ENCODE measurements at regions not wholly inside any gene's neighbourhood (a gene's known extent, or its start where the extent isn't known, plus 50 kb on each side); places are given as distances from the start of the nearest gene placed in this dataset.

- Histone ChIP-seq H3K9me3 (ENCODE audit: control insufficient read depth in 4 of 4, low read length in 3 of 4) (no peaks in the 10 kb centered on the region), H3K27ac (ENCODE audit: low read depth in 1 of 2, low read length in 2 of 2) (no peak overlapping the region), H3K27me3 (ENCODE audit: control insufficient read depth in 4 of 4, insufficient read depth in 4 of 4, low read length in 3 of 4) (no peaks in the 10 kb centered on the region), H3K36me3 (ENCODE audit: control insufficient read depth in 4 of 4, insufficient read depth in 3 of 4, low read depth in 1 of 4, low read length in 3 of 4) (no peaks in the 10 kb centered on the region), H3K4me3 (ENCODE audit: low read depth in 1 of 3, low read length in 3 of 3) (no peak overlapping the region), H3K4me1 (ENCODE audit: control insufficient read depth in 4 of 4, insufficient read depth in 4 of 4, low read length in 3 of 4) (no peaks in the 10 kb centered on the region), H3K9ac (ENCODE audit: low read depth in 1 of 2, low read length in 2 of 2) (no peak overlapping the region)
- TF ChIP-seq GABPA (IDR thresholded peaks at IDR 0.05 in 1 of 2, conservative IDR thresholded peaks at IDR 0.05 in 1 of 2): no peak
- TF ChIP-seq MAX (IDR thresholded peaks at IDR 0.05): no peak
- no peak for TF ChIP-seq RAD21 (IDR thresholded peaks at IDR 0.05)
- TF ChIP-seq, protein P1, sequence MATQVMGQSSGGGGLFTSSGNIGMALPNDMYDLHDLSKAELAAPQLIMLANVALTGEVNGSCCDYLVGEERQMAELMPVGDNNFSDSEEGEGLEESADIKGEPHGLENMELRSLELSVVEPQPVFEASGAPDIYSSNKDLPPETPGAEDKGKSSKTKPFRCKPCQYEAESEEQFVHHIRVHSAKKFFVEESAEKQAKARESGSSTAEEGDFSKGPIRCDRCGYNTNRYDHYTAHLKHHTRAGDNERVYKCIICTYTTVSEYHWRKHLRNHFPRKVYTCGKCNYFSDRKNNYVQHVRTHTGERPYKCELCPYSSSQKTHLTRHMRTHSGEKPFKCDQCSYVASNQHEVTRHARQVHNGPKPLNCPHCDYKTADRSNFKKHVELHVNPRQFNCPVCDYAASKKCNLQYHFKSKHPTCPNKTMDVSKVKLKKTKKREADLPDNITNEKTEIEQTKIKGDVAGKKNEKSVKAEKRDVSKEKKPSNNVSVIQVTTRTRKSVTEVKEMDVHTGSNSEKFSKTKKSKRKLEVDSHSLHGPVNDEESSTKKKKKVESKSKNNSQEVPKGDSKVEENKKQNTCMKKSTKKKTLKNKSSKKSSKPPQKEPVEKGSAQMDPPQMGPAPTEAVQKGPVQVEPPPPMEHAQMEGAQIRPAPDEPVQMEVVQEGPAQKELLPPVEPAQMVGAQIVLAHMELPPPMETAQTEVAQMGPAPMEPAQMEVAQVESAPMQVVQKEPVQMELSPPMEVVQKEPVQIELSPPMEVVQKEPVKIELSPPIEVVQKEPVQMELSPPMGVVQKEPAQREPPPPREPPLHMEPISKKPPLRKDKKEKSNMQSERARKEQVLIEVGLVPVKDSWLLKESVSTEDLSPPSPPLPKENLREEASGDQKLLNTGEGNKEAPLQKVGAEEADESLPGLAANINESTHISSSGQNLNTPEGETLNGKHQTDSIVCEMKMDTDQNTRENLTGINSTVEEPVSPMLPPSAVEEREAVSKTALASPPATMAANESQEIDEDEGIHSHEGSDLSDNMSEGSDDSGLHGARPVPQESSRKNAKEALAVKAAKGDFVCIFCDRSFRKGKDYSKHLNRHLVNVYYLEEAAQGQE (IDR thresholded peaks at IDR 0.05): no peak
- TF ChIP-seq TAF1 (conservative IDR thresholded peaks at IDR 0.05): no peak
- TF ChIP-seq EGR1 (IDR thresholded peaks at IDR 0.05; ENCODE audit: low read depth in 2 of 2): no peak
- TF ChIP-seq SP1 (IDR thresholded peaks at IDR 0.05): no peak
- TF ChIP-seq JUND (IDR thresholded peaks at IDR 0.05): no peak
- no peak for TF ChIP-seq ATF3 (IDR thresholded peaks at IDR 0.05)
- TF ChIP-seq CTCF (IDR thresholded peaks at IDR 0.05; ENCODE audit: low read depth, low read length, missing input control): no peak
- TF ChIP-seq, protein P2, sequence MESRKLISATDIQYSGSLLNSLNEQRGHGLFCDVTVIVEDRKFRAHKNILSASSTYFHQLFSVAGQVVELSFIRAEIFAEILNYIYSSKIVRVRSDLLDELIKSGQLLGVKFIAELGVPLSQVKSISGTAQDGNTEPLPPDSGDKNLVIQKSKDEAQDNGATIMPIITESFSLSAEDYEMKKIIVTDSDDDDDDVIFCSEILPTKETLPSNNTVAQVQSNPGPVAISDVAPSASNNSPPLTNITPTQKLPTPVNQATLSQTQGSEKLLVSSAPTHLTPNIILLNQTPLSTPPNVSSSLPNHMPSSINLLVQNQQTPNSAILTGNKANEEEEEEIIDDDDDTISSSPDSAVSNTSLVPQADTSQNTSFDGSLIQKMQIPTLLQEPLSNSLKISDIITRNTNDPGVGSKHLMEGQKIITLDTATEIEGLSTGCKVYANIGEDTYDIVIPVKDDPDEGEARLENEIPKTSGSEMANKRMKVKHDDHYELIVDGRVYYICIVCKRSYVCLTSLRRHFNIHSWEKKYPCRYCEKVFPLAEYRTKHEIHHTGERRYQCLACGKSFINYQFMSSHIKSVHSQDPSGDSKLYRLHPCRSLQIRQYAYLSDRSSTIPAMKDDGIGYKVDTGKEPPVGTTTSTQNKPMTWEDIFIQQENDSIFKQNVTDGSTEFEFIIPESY (IDR thresholded peaks at IDR 0.05): no peak
- no peak for TF ChIP-seq FOXA2 (IDR thresholded peaks at IDR 0.05)
- no peak for TF ChIP-seq YY1 (IDR thresholded peaks at IDR 0.05)
- no peak for TF ChIP-seq RXRA (IDR thresholded peaks at IDR 0.05)
- no peak for TF ChIP-seq NR2F2 (IDR thresholded peaks at IDR 0.05)
- no peak for TF ChIP-seq FOXA1 (IDR thresholded peaks at IDR 0.05)
- TF ChIP-seq HNF4G (IDR thresholded peaks at IDR 0.05): no peak
- no peak for DNase-seq (ENCODE audit: low spot score)
- WGBS: 87% methylated on average over 2 of the region's 2 CpGs
Measured at GRCh38 chr6:81553216-81553615, 199.3 kb downstream of the TENT5A start.

- Histone ChIP-seq H3K9ac (ENCODE audit: low read depth in 1 of 2, low read length in 2 of 2) (no peak overlapping the region), H3K4me1 (ENCODE audit: control insufficient read depth in 4 of 4, insufficient read depth in 4 of 4, low read length in 3 of 4) (no peaks in the 10 kb centered on the region), H3K27me3 (ENCODE audit: control insufficient read depth in 4 of 4, insufficient read depth in 4 of 4, low read length in 3 of 4) (no peaks in the 10 kb centered on the region), H3K4me3 (ENCODE audit: low read depth in 1 of 3, low read length in 3 of 3) (no peak overlapping the region), H3K27ac (ENCODE audit: low read depth in 1 of 2, low read length in 2 of 2) (no peak overlapping the region), H3K9me3 (ENCODE audit: control insufficient read depth in 4 of 4, low read length in 3 of 4) (no peaks in the 10 kb centered on the region), H3K36me3 (ENCODE audit: control insufficient read depth in 4 of 4, insufficient read depth in 3 of 4, low read depth in 1 of 4, low read length in 3 of 4) (no peaks in the 10 kb centered on the region)
- 80% methylated on average over 3 of the region's 3 CpGs for WGBS
- DNase-seq (ENCODE audit: low spot score): no peak
- TF ChIP-seq HNF4A (conservative IDR thresholded peaks at IDR 0.05) (no peak), SP1 (IDR thresholded peaks at IDR 0.05) (no peak), RXRA (IDR thresholded peaks at IDR 0.05) (no peak), NR2F2 (IDR thresholded peaks at IDR 0.05) (no peak), EGR1 (IDR thresholded peaks at IDR 0.05; ENCODE audit: low read depth in 2 of 2) (no peak), TAF1 (conservative IDR thresholded peaks at IDR 0.05) (no peak), YY1 (IDR thresholded peaks at IDR 0.05) (no peak), ATF3 (IDR thresholded peaks at IDR 0.05) (no peak), RAD21 (IDR thresholded peaks at IDR 0.05) (no peak), FOXA2 (IDR thresholded peaks at IDR 0.05) (no peak), HNF4G (IDR thresholded peaks at IDR 0.05) (no peak), MAX (IDR thresholded peaks at IDR 0.05) (no peak), GABPA (IDR thresholded peaks at IDR 0.05 in 1 of 2, conservative IDR thresholded peaks at IDR 0.05 in 1 of 2) (no peak)
- TF ChIP-seq, protein P1 (IDR thresholded peaks at IDR 0.05): no peak
Measured at GRCh38 chr6:81552644-81553043, 199.8 kb downstream of the TENT5A start.
